ENCODE measurements at regions not wholly inside any gene's neighbourhood (a gene's known extent, or its start where the extent isn't known, plus 50 kb on each side); places are given as distances from the start of the nearest gene placed in this dataset.

DNA sequence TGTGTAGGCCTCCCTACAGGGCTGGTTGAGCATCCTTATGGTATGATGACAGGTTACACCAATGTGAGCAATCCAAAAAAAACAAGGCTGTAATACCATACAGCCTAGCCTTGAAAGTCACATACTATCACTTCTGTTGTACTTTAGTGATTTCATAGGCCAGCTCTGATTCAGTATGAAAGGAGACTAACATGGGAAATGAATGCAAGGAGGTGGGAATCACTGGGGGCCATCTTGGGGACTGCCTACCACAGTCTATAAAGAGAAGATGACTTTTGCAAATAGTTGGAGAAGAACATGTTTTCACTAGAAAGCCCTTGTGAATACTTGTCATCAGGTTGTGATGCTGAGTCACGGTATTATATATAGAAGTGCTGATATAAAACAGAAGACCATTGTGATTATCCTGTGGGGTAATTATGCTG is 270.7 kb downstream of the S1PR1 start:
- DNase-seq (ENCODE audit: low read depth) = no peak
- H3K4me3 ChIP-seq (ENCODE audit: low read depth, low read length) = no peak overlapping the region
- TF ChIP-seq, protein P1, sequence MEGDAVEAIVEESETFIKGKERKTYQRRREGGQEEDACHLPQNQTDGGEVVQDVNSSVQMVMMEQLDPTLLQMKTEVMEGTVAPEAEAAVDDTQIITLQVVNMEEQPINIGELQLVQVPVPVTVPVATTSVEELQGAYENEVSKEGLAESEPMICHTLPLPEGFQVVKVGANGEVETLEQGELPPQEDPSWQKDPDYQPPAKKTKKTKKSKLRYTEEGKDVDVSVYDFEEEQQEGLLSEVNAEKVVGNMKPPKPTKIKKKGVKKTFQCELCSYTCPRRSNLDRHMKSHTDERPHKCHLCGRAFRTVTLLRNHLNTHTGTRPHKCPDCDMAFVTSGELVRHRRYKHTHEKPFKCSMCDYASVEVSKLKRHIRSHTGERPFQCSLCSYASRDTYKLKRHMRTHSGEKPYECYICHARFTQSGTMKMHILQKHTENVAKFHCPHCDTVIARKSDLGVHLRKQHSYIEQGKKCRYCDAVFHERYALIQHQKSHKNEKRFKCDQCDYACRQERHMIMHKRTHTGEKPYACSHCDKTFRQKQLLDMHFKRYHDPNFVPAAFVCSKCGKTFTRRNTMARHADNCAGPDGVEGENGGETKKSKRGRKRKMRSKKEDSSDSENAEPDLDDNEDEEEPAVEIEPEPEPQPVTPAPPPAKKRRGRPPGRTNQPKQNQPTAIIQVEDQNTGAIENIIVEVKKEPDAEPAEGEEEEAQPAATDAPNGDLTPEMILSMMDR (conservative IDR thresholded peaks at IDR 0.05; ENCODE audit: low read depth, low read length) = no peak

DNA sequence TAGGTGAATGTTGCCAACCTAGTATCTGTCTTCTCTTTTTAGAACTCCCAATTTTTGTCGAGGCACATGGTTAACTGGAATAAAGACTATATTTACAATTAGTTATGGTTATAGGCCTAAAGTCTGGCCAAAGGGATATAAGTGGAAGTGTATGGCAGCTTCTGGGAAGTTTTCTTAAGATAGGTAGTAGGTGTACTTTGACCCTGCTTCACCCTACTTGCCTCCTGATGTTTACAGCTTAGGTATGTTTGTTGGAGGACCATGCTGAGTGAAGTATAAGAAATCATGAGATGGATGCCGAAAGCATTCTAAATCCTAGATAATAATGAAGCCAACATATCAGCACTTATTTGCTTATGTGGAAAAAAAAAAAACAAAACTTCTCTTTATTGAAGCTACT is 272.1 kb downstream of the S1PR1 start:
- TF ChIP-seq, protein P1 (conservative IDR thresholded peaks at IDR 0.05; ENCODE audit: low read depth, low read length) = no peak
- no peak overlapping the region for H3K4me3 ChIP-seq (ENCODE audit: low read depth, low read length)
- DNase-seq (ENCODE audit: low read depth) = no peak

GRCh38 chr1:101509370-101509769 is 272.6 kb downstream of the S1PR1 start:
- no peak for DNase-seq (ENCODE audit: low read depth)
- TF ChIP-seq, protein P1 (conservative IDR thresholded peaks at IDR 0.05; ENCODE audit: low read depth, low read length) = no peak
- H3K4me3 ChIP-seq (ENCODE audit: low read depth, low read length) = no peak overlapping the region

DNA sequence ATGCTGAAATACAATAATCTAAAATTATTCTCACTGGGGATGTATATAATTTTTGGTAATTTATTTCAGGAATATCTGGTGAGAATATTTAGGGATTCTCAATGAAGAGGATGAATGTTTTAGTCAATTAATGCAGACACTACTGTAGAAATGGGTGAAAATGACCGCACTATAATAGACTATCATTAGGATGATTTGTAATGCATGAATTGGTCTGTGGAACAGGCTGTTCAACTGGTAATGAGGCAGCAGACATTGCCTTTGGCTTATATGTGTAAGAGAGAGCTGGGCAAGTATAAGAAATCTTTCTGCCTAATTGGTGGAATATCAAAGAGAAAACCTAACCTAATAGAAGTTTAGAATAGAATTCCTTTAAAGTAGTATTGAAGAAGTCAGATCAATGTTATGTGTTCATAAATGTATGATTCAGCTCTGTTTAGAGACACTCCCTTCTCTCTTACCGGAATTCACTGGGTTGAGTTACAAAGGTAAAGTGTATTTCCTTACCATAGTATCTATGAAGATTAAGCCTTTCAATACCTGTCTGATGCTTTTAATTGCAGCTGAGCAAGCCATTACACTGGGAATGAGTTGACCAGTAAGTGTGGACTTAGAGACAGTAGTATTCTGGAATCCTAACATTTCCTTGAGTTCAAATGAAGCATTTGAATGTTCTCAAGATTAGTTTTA is 274.5 kb downstream of the S1PR1 start:
- TF ChIP-seq, protein P1 (conservative IDR thresholded peaks at IDR 0.05; ENCODE audit: low read depth, low read length) = no peak
- no peak for DNase-seq (ENCODE audit: low read depth)
- H3K4me3 ChIP-seq (ENCODE audit: low read depth, low read length) = no peak overlapping the region

DNA sequence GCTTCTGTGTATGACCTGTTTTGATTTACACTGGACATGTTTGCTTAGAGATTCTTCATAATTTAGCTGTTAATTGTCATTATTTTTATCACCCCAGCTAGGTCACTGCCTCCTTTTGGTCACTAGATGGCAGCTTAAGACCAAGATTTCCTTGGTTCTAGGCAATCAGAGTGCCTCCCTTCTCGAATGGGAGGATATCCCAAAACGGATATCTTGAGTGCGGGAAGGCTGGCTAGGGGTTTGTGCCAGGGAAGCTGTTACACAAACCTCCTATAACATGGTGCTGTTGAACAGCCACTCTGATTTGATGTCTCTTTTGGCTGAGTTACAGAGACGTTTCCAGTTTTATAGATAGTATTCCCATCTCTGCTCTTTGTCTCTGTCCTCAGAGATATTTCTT is 283.5 kb downstream of the S1PR1 start:
- TF ChIP-seq, protein P1 (conservative IDR thresholded peaks at IDR 0.05; ENCODE audit: low read depth, low read length) = peak; percentile 90
- H3K4me3 ChIP-seq (ENCODE audit: low read depth, low read length) = no peak overlapping the region
- DNase-seq (ENCODE audit: low read depth) = no peak

DNA sequence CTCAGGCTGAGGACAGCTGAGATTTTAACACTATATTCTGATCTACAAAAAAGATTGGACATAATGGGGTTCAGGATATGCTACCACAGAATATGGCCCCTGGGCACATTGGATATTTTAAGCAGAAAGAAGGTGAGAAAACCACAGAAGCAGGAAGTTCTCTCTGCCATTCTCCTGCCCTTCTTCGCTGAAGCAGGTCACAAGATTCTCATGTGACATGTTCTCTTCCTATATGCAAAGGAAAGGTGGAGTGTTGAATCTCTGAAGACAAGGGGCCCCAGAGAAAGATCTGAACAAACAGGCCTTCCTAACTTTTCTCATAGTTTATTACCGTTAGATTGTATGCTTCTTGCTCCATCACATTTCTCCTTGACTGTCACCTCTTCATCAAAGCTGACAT is 285.7 kb downstream of the S1PR1 start:
- H3K4me3 ChIP-seq (ENCODE audit: low read depth, low read length) = no peak overlapping the region
- no peak for DNase-seq (ENCODE audit: low read depth)
- TF ChIP-seq, protein P1 (conservative IDR thresholded peaks at IDR 0.05; ENCODE audit: low read depth, low read length) = no peak

DNA sequence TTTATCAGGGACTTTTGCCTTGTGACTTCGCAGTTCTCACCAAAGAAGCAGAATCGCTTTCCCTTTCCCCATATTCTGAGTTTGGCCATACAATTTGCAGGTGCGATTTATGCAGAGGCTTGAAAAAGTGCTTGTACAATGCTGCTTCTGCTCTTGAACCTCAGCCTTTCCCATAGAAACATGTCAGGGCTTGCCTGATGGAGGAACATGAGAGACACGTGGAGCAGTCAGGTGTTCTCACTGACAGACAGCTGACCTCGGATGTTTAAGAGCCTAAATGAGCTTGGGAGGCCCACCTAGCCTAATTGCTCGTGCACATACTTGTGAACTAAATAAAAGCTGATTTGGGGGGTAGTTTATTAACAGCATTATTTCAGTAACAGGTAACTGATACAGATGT is 290.0 kb downstream of the S1PR1 start:
- no peak overlapping the region for H3K4me3 ChIP-seq (ENCODE audit: low read depth, low read length)
- TF ChIP-seq, protein P1 (conservative IDR thresholded peaks at IDR 0.05; ENCODE audit: low read depth, low read length) = no peak
- no peak for DNase-seq (ENCODE audit: low read depth)

Measured in epithelial cell of proximal tubule (primary cell).